Activated effector memory CD4-positive, alpha-beta T cell treated with Interleukin-2 at 50 U/mL for 16 hours (primary cell): ENCODE measurements at regions not wholly inside any gene's neighbourhood (a gene's known extent, or its start where the extent isn't known, plus 50 kb on each side); places are given as distances from the start of the nearest gene placed in this dataset.
A peak's percentile ranks its signal among the peaks of the same experiment; 100 is the strongest.
"Not testable (repeated sequence)": the region's sequence is repeated elsewhere in the genome, so short reads cannot be mapped to it uniquely, and the experiment has no call there.

ENCODE experiments used
- DNase-seq: peaks from one replicate; pipeline ENCODE4 v3.0.0-alpha.2; 2020

- DNase-seq = no peak
Measured at GRCh38 chr1:172717722-172718465, 59.0 kb downstream of the FASLG start.

GRCh38 chr1:172719066-172719627 is 60.2 kb downstream of the FASLG start:
- no peak for DNase-seq

- DNase-seq = no peak
Measured at GRCh38 chr1:172719694-172720138, 60.8 kb downstream of the FASLG start.

DNA sequence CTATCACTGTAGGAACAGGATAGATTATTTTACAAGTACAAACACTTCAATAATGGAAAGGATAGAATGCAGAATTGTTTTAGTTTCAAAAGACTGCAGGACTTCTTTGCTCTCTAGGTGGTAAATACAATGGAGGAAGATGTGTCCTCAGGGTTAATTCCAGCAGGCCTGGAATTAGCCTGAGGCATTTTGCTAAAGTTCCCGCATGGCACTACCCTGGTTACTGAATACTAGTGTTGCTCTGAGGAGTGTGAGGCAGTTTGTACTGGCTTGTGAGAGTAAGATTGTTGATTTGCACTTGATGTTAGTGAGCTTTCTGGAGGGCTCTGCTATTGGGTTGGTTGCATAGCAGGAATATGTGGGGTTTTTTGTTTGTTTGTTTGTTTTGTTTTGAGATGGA is 61.4 kb downstream of the FASLG start:
- no peak for DNase-seq

DNA sequence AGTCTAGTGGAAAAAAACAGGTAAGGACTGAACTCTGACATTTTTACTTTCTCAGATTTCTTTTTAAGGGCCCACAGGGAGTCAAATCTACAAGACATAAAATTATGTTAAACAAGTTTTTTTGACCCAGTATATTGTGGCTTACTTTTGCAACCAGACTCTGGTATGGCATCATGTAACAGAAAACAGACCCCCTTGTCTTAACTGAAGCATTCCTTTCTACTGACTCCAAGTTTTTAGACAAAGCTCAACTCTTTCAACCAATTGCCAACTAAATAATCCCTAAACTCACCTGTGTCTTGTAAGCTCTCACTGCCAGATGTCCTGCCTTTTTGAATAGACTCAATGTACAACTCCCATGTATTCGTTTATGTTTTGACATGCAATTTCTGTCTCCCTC is 64.3 kb downstream of the FASLG start:
- no peak for DNase-seq

DNA sequence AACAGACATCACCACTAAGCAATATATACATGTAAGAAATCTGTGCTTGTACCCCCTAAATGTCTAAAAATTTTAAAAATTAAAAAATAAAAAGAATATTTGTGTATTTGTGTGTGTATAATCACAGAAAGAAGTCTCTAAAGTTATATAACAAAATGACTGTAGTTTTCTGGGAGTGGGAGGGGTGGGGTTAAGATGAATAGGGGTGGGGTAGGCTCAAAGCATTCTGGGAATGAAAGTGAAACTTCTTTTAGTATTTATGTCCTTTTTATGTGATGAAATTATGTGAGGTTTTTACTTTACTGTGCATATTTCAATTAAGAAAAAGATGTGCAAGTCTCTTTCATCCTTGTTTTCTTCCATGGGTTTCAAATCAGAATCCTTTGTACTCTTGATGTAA is 65.3 kb downstream of the FASLG start:
- DNase-seq = no peak

DNA sequence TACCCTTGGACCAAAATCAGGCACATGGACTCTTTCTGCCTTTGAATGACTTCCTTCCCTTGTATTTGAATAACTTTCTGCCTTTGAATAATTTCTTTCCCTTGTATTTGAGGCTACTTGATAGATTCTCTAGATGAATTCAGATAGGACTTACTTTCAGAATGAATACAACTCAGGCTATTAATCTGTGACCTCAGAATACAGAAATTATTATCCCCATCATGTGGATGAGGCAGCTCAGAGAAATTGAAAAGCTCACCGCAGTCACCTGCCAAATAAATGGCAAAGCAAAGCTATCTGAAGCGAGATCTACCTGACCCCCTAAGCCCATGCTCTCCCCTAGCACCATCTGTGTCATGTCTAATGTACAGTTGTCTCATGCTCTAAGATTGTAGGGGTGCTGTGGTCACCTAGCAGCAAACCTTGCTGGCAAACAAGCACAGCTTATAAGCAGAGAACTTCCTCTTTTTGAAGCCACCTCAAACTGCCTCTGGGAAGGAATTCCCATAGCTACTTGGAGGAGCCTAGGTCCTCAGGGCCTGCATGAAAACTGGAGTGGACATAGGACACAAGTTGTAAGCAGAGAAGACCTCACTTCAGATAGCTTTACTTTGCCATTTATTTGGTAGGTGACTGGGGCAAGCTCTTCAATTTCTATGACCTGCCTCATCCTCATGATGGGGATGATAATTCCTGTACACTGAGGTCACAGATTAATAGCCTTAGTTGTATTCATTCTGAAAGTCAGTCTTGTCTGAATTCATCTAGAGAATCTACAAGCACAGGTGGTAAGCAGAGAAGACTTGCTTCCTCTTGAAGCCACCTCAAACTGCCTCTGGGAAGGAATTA is 66.1 kb downstream of the FASLG start:
- DNase-seq = no peak

DNA sequence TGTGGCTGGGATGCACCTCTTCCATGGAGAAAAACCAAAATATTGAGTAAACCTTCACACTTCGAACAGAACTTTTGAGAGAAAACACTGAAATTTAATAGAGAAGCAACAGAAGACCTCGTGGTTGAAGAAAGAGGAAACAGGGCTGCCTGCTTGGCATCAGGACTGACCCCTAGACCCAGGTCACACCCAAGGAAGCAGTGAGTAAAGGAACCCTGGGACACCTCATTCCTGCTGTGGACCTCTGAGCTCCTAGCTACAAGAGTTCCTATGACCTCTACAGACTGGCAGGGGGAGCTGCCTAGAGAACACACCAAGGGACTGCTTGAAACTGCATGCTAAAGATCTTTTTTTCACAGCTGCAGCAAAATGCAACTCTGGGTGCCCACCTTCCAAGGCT is 67.8 kb downstream of the FASLG start:
- DNase-seq = no peak

GRCh38 chr1:172727275-172727857 is 68.5 kb downstream of the FASLG start:
- no peak for DNase-seq

DNA sequence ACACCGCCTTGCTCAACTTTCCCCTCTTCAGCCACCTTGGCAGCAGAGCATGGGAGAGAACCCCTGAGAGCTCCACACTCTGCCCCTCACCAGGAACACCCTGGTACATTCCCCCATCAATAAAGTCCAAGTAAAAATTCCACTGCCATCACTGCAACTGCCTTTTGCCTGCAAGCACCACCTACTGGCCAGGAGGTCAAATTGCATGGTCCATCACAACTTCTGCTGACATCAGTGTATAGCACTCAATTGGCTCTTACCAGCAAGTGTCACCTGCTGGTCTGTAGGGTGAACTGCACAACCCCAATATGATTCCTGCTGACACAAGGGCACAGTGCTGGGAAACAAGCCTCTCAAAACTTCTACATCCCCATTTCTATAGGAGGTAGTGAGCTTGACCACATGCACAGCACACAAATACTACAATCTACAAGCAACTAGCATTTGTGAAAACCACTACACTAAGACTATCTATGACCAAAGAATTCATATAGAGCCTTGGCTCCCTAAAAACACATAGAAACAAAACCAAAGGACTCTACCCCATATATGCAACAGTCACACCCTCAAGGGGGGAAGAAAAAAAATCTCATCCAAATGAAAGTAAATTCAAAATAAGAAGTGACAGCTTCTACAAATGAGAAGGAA is 69.2 kb downstream of the FASLG start:
- DNase-seq = no peak

DNA sequence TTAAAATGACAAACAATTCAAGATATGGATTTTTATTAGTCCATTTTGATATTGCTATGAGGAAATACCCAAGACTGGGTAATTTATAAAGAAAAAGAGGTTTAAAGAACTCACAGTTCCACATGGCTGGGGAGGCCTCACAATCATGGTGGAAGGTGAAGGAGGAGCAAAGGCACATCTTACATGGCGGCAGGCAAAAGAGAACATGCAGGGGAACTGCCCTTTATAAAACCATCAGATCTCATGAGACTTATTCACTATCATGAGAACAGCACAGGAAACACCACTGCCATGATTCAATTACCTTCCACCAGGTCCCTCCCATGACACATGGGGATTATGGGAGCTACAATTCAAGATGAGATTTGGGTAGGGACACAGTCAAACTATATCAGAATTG is 69.8 kb downstream of the FASLG start:
- DNase-seq = not testable (repeated sequence)

DNA sequence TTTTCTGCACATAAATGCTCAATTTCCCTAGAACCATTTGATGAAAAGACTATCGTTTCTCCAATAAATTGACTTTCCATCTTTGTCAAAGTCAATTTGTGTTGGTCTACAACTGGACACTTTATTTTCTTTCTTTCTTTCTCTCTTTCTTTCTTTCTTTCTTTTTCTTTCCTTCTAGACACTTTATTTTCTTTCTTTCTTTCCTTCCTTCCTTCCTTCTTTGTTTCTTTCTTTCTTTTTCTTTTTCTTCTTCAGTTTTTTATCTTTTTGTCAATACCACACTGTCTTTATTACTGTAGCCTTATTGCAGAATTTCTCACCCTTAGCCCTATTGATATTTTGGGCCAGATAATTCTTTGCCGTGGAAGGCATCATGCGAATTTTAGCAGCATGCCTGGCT is 73.5 kb downstream of the FASLG start:
- DNase-seq = no peak

DNA sequence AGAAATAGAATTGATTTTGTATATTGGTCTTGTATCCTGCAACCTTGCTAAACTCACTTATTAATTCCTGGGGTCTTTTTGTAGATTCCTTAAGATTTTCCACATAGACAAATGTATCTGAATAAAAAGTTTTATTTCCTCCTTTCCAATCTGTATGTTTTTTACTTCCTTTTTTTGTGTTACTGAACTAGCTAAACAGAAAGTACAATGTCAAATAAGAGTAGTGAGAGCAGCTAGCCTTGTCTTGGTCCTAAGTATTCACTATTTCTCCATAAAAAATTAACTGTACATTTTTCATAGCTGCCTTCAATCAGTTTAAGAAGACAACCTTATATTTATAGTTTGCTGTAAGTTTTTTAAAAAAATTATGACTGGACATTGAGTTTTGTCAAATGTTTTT is 74.9 kb downstream of the FASLG start:
- no peak for DNase-seq

GRCh38 chr1:172738389-172738788 is 79.5 kb downstream of the FASLG start:
- DNase-seq = no peak

DNA sequence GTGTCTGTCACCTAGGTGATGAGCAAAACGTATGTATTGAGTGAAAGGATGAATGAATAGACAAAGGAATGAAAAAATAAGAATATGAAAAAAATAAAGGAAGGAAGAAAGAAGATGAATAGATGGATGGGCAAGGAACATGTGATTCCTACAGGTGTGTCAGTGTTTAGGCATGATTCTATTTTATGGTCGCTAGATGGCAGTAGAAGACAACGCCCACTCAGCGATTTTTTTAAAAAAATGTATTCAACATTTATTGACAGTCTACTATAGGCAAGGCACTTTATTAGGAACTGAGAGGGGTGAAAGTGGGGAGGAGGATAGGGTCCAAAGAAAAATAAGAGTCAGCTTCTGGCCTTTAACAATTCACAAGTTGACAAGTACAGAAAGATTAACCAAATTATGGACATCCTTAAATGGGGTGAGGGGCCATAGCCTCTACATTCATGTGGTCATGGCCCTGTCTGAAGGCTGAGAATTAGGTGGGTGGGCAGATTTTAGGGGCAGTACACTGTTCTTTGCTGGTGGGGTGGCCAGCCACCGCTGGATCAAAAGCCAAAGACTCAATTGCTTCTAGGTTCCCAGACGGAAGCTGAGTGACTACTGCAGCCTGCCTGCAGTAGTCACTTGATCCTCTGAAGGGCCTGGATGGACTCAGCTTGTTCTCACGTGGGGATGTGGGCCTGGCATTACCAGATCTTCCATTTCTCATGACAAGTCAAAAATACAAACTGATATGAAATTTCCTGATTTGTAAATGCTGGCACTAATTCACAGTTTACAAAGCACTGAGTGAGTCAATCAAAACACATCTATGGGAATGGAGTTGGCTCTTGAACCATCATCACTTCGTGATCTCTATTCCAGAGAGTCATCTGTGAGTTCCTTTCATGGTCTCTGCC is 83.9 kb downstream of the FASLG start:
- DNase-seq = no peak

- no peak for DNase-seq
Measured at GRCh38 chr1:172745014-172745413, 86.1 kb downstream of the FASLG start.

- DNase-seq = peak; percentile 13
Measured at GRCh38 chr1:172746091-172746949, 87.4 kb downstream of the FASLG start.

DNA sequence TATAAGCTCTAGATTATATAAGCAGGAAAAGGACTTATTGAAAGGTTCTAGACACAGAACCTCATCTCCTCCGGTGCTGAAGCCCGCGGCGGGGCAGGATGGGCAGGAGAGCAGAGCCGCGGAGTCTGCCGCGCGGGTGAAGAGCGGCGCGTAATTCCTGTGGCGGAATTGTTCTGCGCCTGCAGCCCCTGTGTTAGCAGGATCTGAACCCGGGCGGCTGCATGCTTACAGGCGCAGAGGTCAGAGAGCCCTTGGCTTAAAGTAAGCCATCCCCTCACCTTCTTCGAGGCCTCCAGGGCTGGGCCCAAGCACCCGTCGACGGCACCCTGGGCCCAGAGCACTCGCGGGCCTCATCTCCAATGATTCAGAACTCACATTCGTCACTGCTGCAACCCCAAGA is 89.3 kb downstream of the FASLG start:
- DNase-seq = no peak

DNA sequence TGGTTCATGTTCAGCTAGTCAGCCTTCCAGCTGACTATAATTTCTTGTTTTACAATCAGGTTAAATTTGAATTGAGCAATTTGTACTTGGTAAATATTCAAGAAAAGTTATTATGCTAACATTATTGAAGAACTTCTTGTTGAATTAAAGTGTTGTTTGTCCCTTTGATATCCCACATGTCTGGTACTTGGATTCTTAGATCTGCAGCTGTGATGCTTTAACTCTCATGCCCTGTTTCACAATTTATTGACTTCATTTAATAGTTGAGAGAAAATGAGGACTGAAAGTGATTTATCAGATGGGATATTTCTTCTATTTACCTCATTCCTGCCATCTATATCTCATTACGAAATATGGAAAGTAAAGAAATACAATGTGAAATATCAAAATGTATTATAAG is 92.8 kb downstream of the FASLG start:
- DNase-seq = no peak

GRCh38 chr1:172753964-172754363 is 95.1 kb downstream of the FASLG start:
- no peak for DNase-seq

GRCh38 chr1:172754609-172755008 is 95.7 kb downstream of the FASLG start:
- DNase-seq = no peak
